ENCODE measurements at regions not wholly inside any gene's neighbourhood (a gene's known extent, or its start where the extent isn't known, plus 50 kb on each side); places are given as distances from the start of the nearest gene placed in this dataset.

DNA sequence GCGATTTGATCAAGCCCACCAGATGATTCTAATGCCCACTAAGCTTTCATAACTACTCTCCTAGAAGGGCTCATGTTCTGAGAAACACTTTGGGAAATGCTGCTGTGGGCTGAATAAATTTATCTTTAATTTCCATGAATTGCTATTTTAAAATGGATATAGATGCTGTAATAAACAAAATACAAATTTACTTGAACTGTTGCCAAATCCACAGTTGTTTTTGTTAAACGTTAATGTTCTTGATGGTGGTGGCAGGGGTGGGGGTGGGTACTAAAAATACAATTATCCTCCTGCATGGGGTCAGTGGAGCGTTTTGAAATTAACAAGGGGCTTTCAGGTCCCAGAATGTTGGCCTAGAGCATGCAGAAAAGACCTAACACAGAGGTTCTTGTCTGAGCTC lies 244.7 kb upstream of the POU3F1 start:
- TF ChIP-seq CTCF (IDR thresholded peaks at IDR 0.05; ENCODE audit: insufficient read depth, low read length) (no peak), SPI1 (IDR thresholded peaks at IDR 0.05; ENCODE audit: borderline replicate concordance, low read depth) (no peak), POLR2AphosphoS5 (IDR thresholded peaks at IDR 0.05; ENCODE audit: low read depth) (no peak)

Measured in HL-60 (cell line).